ENCODE measurements at regions not wholly inside any gene's neighbourhood (a gene's known extent, or its start where the extent isn't known, plus 50 kb on each side); places are given as distances from the start of the nearest gene placed in this dataset.
"Not testable (repeated sequence)": the region's sequence is repeated elsewhere in the genome, so short reads cannot be mapped to it uniquely, and the experiment has no call there.

DNA sequence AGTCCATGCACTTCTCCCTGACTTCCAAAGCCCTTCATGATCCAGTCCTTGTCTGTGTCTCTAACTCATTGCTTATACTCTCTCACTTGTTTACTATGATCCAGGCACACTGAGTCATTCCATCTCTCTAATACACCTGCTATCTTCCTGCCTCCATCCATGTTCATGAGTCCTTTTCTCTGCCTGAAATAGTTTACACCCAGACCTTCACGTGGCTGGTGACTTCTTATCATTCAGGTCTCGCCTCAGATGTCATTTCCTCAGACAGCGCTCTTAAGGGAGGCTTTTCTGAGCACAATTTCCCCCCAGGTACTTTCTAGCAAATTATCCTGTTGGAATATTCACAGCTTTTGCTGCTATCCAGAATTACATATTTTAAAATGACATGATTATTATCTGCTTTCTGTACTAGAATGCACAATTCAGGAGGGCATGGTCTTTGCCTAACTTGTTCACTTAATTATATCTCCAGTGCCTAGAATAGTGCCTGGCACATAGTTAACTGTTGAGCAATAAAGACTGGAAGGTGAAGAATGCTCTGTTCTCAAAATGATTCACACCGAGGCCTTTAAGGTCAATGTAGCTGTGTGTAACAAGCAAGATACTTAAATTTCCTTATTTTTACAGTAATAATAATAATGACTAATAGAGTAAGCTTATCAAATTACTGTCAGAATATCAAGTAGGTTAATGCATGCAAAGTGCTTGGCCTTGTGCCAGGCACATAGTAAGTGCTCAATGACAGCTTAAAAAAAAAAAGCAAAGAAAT is 183.7 kb upstream of the SPRY2 start:
- no peaks in the 10 kb centered on the region for H3K9me3 ChIP-seq
- intact Hi-C loops (cut with DNase I), result no loop called here
- no peak for DNase-seq
- TF ChIP-seq, protein P1, sequence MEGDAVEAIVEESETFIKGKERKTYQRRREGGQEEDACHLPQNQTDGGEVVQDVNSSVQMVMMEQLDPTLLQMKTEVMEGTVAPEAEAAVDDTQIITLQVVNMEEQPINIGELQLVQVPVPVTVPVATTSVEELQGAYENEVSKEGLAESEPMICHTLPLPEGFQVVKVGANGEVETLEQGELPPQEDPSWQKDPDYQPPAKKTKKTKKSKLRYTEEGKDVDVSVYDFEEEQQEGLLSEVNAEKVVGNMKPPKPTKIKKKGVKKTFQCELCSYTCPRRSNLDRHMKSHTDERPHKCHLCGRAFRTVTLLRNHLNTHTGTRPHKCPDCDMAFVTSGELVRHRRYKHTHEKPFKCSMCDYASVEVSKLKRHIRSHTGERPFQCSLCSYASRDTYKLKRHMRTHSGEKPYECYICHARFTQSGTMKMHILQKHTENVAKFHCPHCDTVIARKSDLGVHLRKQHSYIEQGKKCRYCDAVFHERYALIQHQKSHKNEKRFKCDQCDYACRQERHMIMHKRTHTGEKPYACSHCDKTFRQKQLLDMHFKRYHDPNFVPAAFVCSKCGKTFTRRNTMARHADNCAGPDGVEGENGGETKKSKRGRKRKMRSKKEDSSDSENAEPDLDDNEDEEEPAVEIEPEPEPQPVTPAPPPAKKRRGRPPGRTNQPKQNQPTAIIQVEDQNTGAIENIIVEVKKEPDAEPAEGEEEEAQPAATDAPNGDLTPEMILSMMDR (IDR thresholded peaks at IDR 0.05), result no peak
- H3K4me1 ChIP-seq, result no peaks in the 10 kb centered on the region
- H3K4me3 ChIP-seq, result no peak overlapping the region
- no peaks in the 10 kb centered on the region for H3K36me3 ChIP-seq
- no peak overlapping the region for H3K9ac ChIP-seq (ENCODE audit: low read depth in 2 of 2, low read length in 2 of 2)
- no peak overlapping the region for H3K27ac ChIP-seq
- no peaks in the 10 kb centered on the region for H3K27me3 ChIP-seq

DNA sequence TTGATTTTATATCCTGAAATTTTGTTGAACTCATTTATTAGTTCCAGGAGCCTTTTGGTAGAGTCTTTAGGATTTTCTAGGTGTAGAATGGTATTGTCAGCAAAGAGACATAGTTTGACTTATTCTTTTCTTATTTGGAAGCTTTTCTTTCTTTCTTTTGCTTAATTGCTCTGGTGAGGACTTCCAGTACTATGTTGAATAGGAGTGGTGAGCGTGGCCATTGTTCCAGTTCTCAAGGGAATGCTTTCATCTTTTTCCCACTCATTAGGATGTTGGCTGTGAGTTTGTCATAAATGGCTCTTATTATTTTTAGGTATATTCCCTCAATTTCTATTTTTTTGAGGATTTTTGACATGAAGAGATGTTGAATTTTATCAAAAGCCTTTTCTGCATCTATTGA is 182.2 kb upstream of the SPRY2 start:
- no peak overlapping the region for H3K4me3 ChIP-seq
- intact Hi-C loops (cut with DNase I), result no loop called here
- DNase-seq, result no peak
- H3K4me1 ChIP-seq, result no peaks in the 10 kb centered on the region
- TF ChIP-seq, protein P1 (IDR thresholded peaks at IDR 0.05), result no peak
- H3K36me3 ChIP-seq, result no peaks in the 10 kb centered on the region
- H3K27ac ChIP-seq, result no peak overlapping the region
- no peaks in the 10 kb centered on the region for H3K27me3 ChIP-seq
- no peak overlapping the region for H3K9ac ChIP-seq (ENCODE audit: low read depth in 2 of 2, low read length in 2 of 2)
- H3K9me3 ChIP-seq, result no peaks in the 10 kb centered on the region

DNA sequence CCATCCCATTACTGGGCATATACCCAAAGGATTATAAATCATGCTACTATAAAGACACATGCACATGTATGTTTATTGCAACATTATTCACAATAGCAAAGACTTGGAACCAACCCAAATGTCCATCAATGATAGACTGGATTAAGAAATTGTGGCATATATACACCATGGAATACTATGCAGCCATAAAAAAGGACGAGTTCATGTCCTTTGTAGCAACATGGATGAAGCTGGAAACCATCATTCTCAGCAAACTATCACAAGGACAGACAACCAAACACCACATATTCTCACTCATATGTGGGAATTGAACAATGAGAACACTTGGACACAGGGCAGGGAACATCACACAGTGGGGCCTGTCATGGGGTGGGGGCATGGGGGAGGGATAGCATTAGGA is 181.5 kb upstream of the SPRY2 start:
- H3K9me3 ChIP-seq; H3K36me3 ChIP-seq; H3K9ac ChIP-seq (ENCODE audit: low read depth in 2 of 2, low read length in 2 of 2); H3K27me3 ChIP-seq; intact Hi-C loops (cut with DNase I); H3K27ac ChIP-seq; H3K4me1 ChIP-seq; DNase-seq; H3K4me3 ChIP-seq: not testable (repeated sequence)

DNA sequence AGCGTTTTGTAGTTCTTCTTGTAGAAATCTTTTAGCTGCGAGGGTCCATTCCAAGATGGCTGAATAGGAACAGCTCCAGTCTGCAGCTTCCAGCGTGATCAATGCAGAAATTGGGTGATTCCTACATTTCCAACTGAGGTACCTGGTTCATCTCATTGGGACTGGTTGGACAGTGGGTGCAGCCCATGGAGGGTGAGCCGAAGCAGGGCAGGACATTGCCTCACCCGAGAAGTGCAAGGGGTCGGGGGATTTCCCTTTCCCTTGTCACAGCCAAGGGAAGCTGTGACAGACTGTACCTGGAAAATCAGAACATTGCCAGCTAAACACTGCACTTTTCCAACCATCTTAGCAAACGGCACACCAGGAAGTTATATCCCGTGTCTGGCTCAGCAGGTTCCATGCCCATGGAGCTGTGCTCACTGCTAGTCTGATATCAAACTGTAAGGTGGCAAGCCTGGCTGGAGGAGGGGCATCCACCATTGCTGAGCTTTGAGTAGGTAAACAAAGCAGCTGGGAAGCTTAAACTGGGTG is 176.0 kb upstream of the SPRY2 start:
- no peak for DNase-seq
- H3K9ac ChIP-seq (ENCODE audit: low read depth in 2 of 2, low read length in 2 of 2), result no peak overlapping the region
- no peaks in the 10 kb centered on the region for H3K36me3 ChIP-seq
- H3K4me1 ChIP-seq, result no peaks in the 10 kb centered on the region
- H3K27ac ChIP-seq, result no peak overlapping the region
- intact Hi-C loops (cut with DNase I), result no loop called here
- TF ChIP-seq, protein P1 (IDR thresholded peaks at IDR 0.05), result no peak
- H3K27me3 ChIP-seq, result no peaks in the 10 kb centered on the region
- H3K4me3 ChIP-seq, result no peak overlapping the region
- no peaks in the 10 kb centered on the region for H3K9me3 ChIP-seq

DNA sequence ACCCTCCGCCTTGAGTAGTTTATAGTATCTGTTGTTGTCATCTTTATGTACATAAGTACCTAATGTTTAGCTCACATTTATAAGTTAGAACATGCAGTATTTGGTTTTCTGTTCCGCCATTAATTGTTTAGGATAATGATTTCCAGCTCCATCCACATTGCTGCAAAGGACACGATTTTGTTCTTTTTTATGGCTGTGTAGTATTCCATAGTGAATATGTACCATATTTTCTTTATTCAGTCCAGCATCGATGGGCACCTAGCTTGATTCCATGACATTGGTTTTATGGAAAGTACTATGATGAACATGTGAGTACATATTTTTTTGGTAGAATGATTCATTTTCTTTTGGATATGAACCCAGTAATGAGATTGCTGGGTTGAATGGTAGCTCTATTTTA is 174.4 kb upstream of the SPRY2 start:
- H3K27me3 ChIP-seq, result no peaks in the 10 kb centered on the region
- no peak overlapping the region for H3K4me3 ChIP-seq

DNA sequence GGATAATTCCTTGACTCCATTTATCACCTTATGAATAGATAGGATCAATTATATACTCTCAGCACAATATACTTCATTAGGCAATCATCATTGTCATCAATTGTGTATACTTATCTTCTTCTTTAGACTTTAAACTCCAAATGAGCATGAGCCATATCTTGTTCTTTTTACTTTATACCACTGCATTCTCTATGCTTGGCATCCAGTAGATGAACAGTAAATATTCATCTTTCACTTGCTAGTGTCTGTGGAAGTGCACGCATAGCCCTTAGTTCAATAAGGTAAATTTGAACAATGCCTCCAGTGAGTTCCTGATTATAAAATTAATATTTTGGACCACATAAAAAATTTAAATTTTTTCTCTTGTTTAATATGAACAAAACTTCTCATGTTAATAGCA is 172.3 kb upstream of the SPRY2 start:
- Histone ChIP-seq H3K27me3 (no peaks in the 10 kb centered on the region), H3K9ac (ENCODE audit: low read depth in 2 of 2, low read length in 2 of 2) (no peak overlapping the region), H3K4me1 (no peaks in the 10 kb centered on the region), H3K27ac (no peak overlapping the region), H3K36me3 (no peaks in the 10 kb centered on the region), H3K9me3 (no peaks in the 10 kb centered on the region), H3K4me3 (no peak overlapping the region)
- DNase-seq, result no peak
- TF ChIP-seq, protein P1 (IDR thresholded peaks at IDR 0.05), result no peak
- intact Hi-C loops (cut with DNase I), result no loop called here

More for the DNA sequence above, 174.4 kb upstream of the SPRY2 start:
- TF ChIP-seq, protein P1 (IDR thresholded peaks at IDR 0.05), result no peak
- intact Hi-C loops (cut with DNase I), result no loop called here
- H3K4me1 ChIP-seq, result no peaks in the 10 kb centered on the region
- no peaks in the 10 kb centered on the region for H3K9me3 ChIP-seq
- H3K27ac ChIP-seq, result no peak overlapping the region
- H3K9ac ChIP-seq (ENCODE audit: low read depth in 2 of 2, low read length in 2 of 2), result no peak overlapping the region
- H3K36me3 ChIP-seq, result no peaks in the 10 kb centered on the region
- DNase-seq, result no peak

All from colonic mucosa (tissue), 4 donors.